ENCODE measurements at regions not wholly inside any gene's neighbourhood (a gene's known extent, or its start where the extent isn't known, plus 50 kb on each side); places are given as distances from the start of the nearest gene placed in this dataset.

DNA sequence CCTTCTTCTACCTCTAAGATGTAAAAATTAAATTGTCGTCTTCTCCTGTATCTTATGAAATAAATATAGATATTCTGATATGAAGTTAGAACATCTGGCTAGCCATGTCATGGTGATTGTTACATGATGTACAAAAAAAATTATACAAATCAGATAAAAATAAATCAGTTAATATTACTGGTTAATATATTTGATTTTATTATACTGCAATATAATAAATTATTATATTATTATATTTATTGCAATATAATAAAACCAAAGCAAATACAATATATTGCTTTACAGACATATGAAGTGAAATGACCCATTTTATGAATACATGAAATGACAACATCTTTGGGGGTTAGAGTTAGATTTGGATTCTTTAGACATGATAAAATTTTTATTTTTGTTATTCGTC is 72.3 kb upstream of the NAALADL2 start:
- DNase-seq, result no peak

GRCh38 chr3:174791161-174791560 is 68.0 kb upstream of the NAALADL2 start:
- DNase-seq, result no peak

DNA sequence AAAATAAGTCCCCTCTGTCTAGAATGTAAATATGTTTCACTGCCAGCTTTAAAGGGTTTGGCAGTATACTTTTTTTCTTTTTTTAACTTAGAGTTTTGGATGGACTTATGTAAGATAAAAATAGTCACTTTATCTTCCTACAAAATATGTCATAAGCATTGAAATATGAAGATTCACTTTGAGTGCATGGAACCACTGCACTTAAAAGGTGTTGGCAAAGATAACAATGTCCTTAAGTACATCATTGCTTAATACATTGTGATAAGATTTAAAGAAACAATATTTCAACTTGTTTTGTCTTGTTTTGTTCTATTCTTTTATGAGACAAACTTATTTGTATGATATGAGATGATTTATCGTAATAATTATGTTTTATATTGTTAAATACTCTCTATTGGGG is 66.3 kb upstream of the NAALADL2 start:
- no peak for DNase-seq
